Adrenal gland (tissue), 9 donors: ENCODE measurements at regions not wholly inside any gene's neighbourhood (a gene's known extent, or its start where the extent isn't known, plus 50 kb on each side); places are given as distances from the start of the nearest gene placed in this dataset.

ENCODE experiments used
- DNase-seq, 7 donors: peaks; one replicate each; pipeline ENCODE4 v3.0.0-alpha.2; 2019 to 2020
- H3K27ac ChIP-seq, 5 donors: fragments of 200-600 bp; sonication (generic) in 4 of 5; 1 replicate in 3 of 5; 2 replicates in 2 of 5; pipeline versions ENCODE4 v1.5.1 to v1.8.0; 2016 to 2020; ENCODE audit warnings: mild to moderate bottlenecking in 1 of 5
- H3K27me3 ChIP-seq: fragments of 200-600 bp; 2 replicates; pipeline ENCODE4 v1.8.0; 2021
- H3K36me3 ChIP-seq, 2 donors: fragments of 200-600 bp; replicated peaks in 1 of 2; 1 replicate in 1 of 2; 2 replicates in 1 of 2; pipeline versions ENCODE4 v1.5.1 to v1.8.0; 2018 to 2022
- H3K4me1 ChIP-seq, 2 donors: fragments of 200-600 bp; replicated peaks in 1 of 2; 1 replicate in 1 of 2; 2 replicates in 1 of 2; pipeline versions ENCODE4 v1.5.1 to v1.8.0; 2018 to 2021
- H3K4me3 ChIP-seq, 4 donors: fragments of 200-600 bp; sonication (generic) in 3 of 4; one replicate each; pipeline ENCODE4 v1.5.1; 2016 to 2018
- H3K9me3 ChIP-seq, 3 donors: fragments of 200-600 bp; sonication (generic) in 1 of 3; replicated peaks in 1 of 3; 1 replicate in 2 of 3; 2 replicates in 1 of 3; pipeline versions ENCODE4 v1.5.1 to v1.8.0; 2016 to 2021
- POLR2A ChIP-seq, 2 donors: fragments of 450-650 bp; IDR thresholded peaks; one replicate each; pipeline ENCODE4 v1.6.1; 2017; ENCODE audit warnings: antibody characterized with exemption in 2 of 2, mild to moderate bottlenecking in 2 of 2, moderate library complexity in 1 of 2
- WGBS, 4 donors: extraction: QIAGEN DNeasy Blood & Tissue Kit in 2 of 4; methylation state at CpG; one replicate each; pipeline versions ENCODE4 v1.1.5 to v1.1.7; 2013 to 2017; 5-methylcytosine and 5-hydroxymethylcytosine counted together
- intact Hi-C, 2 donors: fragments of 100-400 bp; cut with DNase I; formaldehyde crosslinking; loops; one replicate each; pipeline versions ENCODE4 v1.14.1 to v1.15.0; 2022 to 2023
- TF ChIP-seq, protein P1 (sequence below), 6 experiments: fragments of 450-650 bp in 4 of 6; fragments of 200-600 bp in 2 of 6; sonication (generic) in 1 of 6; IDR thresholded peaks; 1 replicate in 5 of 6; 2 replicates in 1 of 6; pipeline versions ENCODE4 v1.5.1 to v1.8.0; 2016 to 2021; ENCODE audit warnings: antibody characterized with exemption in 6 of 6, mild to moderate bottlenecking in 2 of 6, moderate library complexity in 1 of 6
- donor health status: healthy with polysubstance abuse.
- donor health status: Bipolar disorder and iron deficiency.
- donor health status: DM: yes; HTN: yes; CAD: no.
- donor health status: DM: no; HTN: no; CAD: no.
- donor health status: DM: no; HTN: no; CAD: no.

GRCh38 chr2:14513903-14514302 is 118.6 kb upstream of the LRATD1 start:
- 45 to 68% (median 54%) methylated on average over 1 of the region's 1 CpG for WGBS, 4 donors
- no peak for DNase-seq

GRCh38 chr2:14516844-14517243 is 115.7 kb upstream of the LRATD1 start:
- intact Hi-C loops, result no loop called here
- DNase-seq, result no peak
- Histone ChIP-seq H3K27me3 (no peaks in the 10 kb centered on the region), H3K36me3 (no peaks in the 10 kb centered on the region), H3K4me1 (no peaks in the 10 kb centered on the region), H3K27ac (no peak overlapping the region), H3K4me3 (no peak overlapping the region), H3K9me3 (no peaks in the 10 kb centered on the region)
- no peak for TF ChIP-seq POLR2A (IDR thresholded peaks at IDR 0.05)
- 87 to 96% (median 91%) methylated on average over 1 of the region's 1 CpG for WGBS, 4 donors

More at GRCh38 chr2:14513903-14514302, 118.6 kb upstream of the LRATD1 start:
- Histone ChIP-seq H3K9me3 (no peaks in the 10 kb centered on the region), H3K27ac (no peak overlapping the region), H3K4me1 (no peaks in the 10 kb centered on the region), H3K4me3 (no peak overlapping the region), H3K36me3 (no peaks in the 10 kb centered on the region), H3K27me3 (no peaks in the 10 kb centered on the region)
- TF ChIP-seq, protein P1, sequence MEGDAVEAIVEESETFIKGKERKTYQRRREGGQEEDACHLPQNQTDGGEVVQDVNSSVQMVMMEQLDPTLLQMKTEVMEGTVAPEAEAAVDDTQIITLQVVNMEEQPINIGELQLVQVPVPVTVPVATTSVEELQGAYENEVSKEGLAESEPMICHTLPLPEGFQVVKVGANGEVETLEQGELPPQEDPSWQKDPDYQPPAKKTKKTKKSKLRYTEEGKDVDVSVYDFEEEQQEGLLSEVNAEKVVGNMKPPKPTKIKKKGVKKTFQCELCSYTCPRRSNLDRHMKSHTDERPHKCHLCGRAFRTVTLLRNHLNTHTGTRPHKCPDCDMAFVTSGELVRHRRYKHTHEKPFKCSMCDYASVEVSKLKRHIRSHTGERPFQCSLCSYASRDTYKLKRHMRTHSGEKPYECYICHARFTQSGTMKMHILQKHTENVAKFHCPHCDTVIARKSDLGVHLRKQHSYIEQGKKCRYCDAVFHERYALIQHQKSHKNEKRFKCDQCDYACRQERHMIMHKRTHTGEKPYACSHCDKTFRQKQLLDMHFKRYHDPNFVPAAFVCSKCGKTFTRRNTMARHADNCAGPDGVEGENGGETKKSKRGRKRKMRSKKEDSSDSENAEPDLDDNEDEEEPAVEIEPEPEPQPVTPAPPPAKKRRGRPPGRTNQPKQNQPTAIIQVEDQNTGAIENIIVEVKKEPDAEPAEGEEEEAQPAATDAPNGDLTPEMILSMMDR (IDR thresholded peaks at IDR 0.05), result no peak
- TF ChIP-seq POLR2A (IDR thresholded peaks at IDR 0.05), result no peak
- intact Hi-C loops, result no loop called here

- DNase-seq, result no peak
- intact Hi-C loops, result no loop called here
- H3K27me3 ChIP-seq, result no peaks in the 10 kb centered on the region
- no peaks in the 10 kb centered on the region for H3K36me3 ChIP-seq
- H3K9me3 ChIP-seq, result no peaks in the 10 kb centered on the region
- no peak overlapping the region for H3K27ac ChIP-seq
- TF ChIP-seq, protein P1 (IDR thresholded peaks at IDR 0.05), result no peak
- no peak for TF ChIP-seq POLR2A (IDR thresholded peaks at IDR 0.05)
- H3K4me3 ChIP-seq, result no peak overlapping the region
- H3K4me1 ChIP-seq, result no peaks in the 10 kb centered on the region
- WGBS, 4 donors, result 76 to 85% (median 78%) methylated on average over 4 of the region's 4 CpGs
Measured at GRCh38 chr2:14517731-14518130, 114.8 kb upstream of the LRATD1 start.

DNA sequence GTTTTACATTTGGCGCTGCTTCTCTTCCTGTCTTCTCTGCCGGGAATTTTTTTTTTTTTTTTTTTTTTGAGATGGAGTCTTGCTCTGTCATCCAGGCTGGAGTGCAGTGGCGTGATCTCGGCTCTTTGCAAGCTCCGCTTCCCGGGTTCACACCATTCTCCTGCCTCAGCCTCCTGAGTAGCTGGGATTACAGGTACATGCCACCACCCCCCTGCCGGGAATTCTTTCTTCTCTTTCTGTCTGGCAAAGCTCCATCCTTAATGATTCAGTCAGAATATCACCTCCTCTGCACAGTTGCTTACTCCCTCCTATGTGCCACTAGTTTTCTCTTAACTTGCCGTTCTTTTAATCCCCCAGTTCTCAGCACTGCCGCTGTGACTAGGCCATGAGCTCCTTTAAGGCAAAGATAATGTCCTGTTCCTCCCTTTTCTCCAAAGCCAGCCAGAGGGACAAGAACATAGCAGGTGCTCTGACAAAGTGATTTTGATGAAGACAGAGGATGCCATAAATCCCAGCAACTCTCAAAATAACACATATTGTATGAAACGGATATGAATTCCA is 112.1 kb upstream of the LRATD1 start:
- no peak overlapping the region for H3K4me3 ChIP-seq
- DNase-seq, result no peak
- 78 to 85% (median 84%) methylated on average over 10 of the region's 10 CpGs for WGBS, 4 donors
- H3K4me1 ChIP-seq, result no peaks in the 10 kb centered on the region
- H3K9me3 ChIP-seq, result no peaks in the 10 kb centered on the region
- intact Hi-C loops, result no loop called here
- H3K27me3 ChIP-seq, result no peaks in the 10 kb centered on the region
- no peaks in the 10 kb centered on the region for H3K36me3 ChIP-seq
- H3K27ac ChIP-seq, result no peak overlapping the region
- TF ChIP-seq, protein P1 (IDR thresholded peaks at IDR 0.05), result no peak
- no peak for TF ChIP-seq POLR2A (IDR thresholded peaks at IDR 0.05)
